Neural cell (in vitro differentiated cells): ENCODE measurements at regions not wholly inside any gene's neighbourhood (a gene's known extent, or its start where the extent isn't known, plus 50 kb on each side); places are given as distances from the start of the nearest gene placed in this dataset.

ENCODE experiments used
- H2AFZ ChIP-seq: fragments of 200-600, 300-800 bp; sonication (generic), shearing (Covaris generic); 2 replicates; pipeline ENCODE4 v1.6.0; 2014; ENCODE audit warnings: low read depth, mild to moderate bottlenecking, antibody characterized with exemption, low read length, moderate library complexity
- H3F3A ChIP-seq: fragments of 200-600 bp; shearing (Covaris generic); 2 replicates; pipeline ENCODE4 v1.6.1; 2016; ENCODE audit warnings: mild to moderate bottlenecking, moderate library complexity, mixed read lengths, antibody characterized with exemption, low read length; ENCODE audit not compliant: insufficient read depth, poor library complexity, severe bottlenecking
- H3K27ac ChIP-seq: fragments of 200-600, 300-800 bp; sonication (generic), shearing (Covaris generic); 2 replicates; pipeline ENCODE4 v1.5.1; 2014; ENCODE audit warnings: mild to moderate bottlenecking, low read length, moderate library complexity
- H3K27me3 ChIP-seq: fragments of 300-800, 200-600 bp; sonication (generic), shearing (Covaris generic); 2 replicates; pipeline ENCODE4 v1.6.0; 2014; ENCODE audit warnings: mild to moderate bottlenecking, low read depth, low read length, moderate library complexity; ENCODE audit not compliant: insufficient read depth
- H3K36me3 ChIP-seq: fragments of 300-800, 200-600 bp; sonication (generic), shearing (Covaris generic); 2 replicates; pipeline ENCODE4 v1.5.1; 2014; ENCODE audit warnings: mild to moderate bottlenecking, antibody characterized with exemption, low read length, moderate library complexity; ENCODE audit not compliant: insufficient read depth
- H3K4me2 ChIP-seq: fragments of 300-800, 200-600 bp; sonication (generic), shearing (Covaris generic); 2 replicates; pipeline ENCODE4 v1.6.0; 2014; ENCODE audit warnings: mild to moderate bottlenecking, low read length
- H3K4me3 ChIP-seq: fragments of 300-800, 200-600 bp; sonication (generic), shearing (Covaris generic); 2 replicates; pipeline ENCODE4 v1.5.1; 2014; ENCODE audit warnings: mild to moderate bottlenecking, low read length, moderate library complexity
- H3K79me2 ChIP-seq: fragments of 200-600 bp; shearing (Covaris generic); replicated peaks from 2 replicates; pipeline ENCODE4 v1.6.0; 2014; ENCODE audit warnings: mild to moderate bottlenecking, low read length, moderate library complexity; ENCODE audit not compliant: insufficient read depth
- H3K9ac ChIP-seq: fragments of 300-800, 200-600 bp; sonication (generic), shearing (Covaris generic); 2 replicates; pipeline ENCODE4 v1.6.1; 2016; ENCODE audit warnings: mild to moderate bottlenecking, low read length, mixed read lengths
- H3K9me2 ChIP-seq: fragments of 200-600 bp; shearing (Covaris generic); 2 replicates; pipeline ENCODE4 v1.6.1; 2016; ENCODE audit warnings: mild to moderate bottlenecking, low read length, mixed read lengths; ENCODE audit not compliant: insufficient read depth
- H3K9me3 ChIP-seq: fragments of 200-600, 300-800 bp; sonication (generic), shearing (Covaris generic); 2 replicates; pipeline ENCODE4 v1.6.1; 2016; ENCODE audit warnings: mild to moderate bottlenecking, mixed run types, low read length, moderate library complexity, mixed read lengths
- H4K20me1 ChIP-seq: fragments of 200-600 bp; shearing (Covaris generic); 2 replicates; pipeline ENCODE4 v1.6.1; 2016; ENCODE audit warnings: mild to moderate bottlenecking, mixed run types; ENCODE audit not compliant: insufficient read depth
- EP300 ChIP-seq: fragments of 450-650 bp; conservative IDR thresholded peaks from 2 replicates; pipeline ENCODE4 v1.6.1; 2014; ENCODE audit warnings: antibody characterized with exemption, mild to moderate bottlenecking, moderate library complexity; ENCODE audit not compliant: poor library complexity, severe bottlenecking
- EZH2 ChIP-seq: fragments of 200-600, 300-800 bp; shearing (Covaris generic), sonication (generic); IDR thresholded peaks from 2 replicates; pipeline ENCODE4 v1.6.1; 2014; ENCODE audit warnings: antibody characterized with exemption, low read length, borderline replicate concordance, mild to moderate bottlenecking; ENCODE audit not compliant: insufficient read depth, poor library complexity, severe bottlenecking
- MXI1 ChIP-seq: fragments of 450-650 bp; conservative IDR thresholded peaks from 2 replicates; pipeline ENCODE4 v1.6.1; 2014; ENCODE audit warnings: antibody characterized with exemption, mild to moderate bottlenecking; ENCODE audit not compliant: poor library complexity, severe bottlenecking
- POLR2AphosphoS5 ChIP-seq: IDR thresholded peaks from 2 replicates; pipeline ENCODE4 v1.6.1; 2012
- RAD21 ChIP-seq: fragments of 450-650 bp; conservative IDR thresholded peaks from 2 replicates; pipeline ENCODE4 v1.6.1; 2014; ENCODE audit warnings: antibody characterized with exemption, mild to moderate bottlenecking, moderate library complexity
- REST ChIP-seq: IDR thresholded peaks from 2 replicates; pipeline ENCODE4 v1.6.1; 2012; ENCODE audit warnings: borderline replicate concordance
- SMC3 ChIP-seq: fragments of 450-650 bp; conservative IDR thresholded peaks from 2 replicates; pipeline ENCODE4 v1.6.1; 2014; ENCODE audit warnings: antibody characterized with exemption, mild to moderate bottlenecking, moderate library complexity; ENCODE audit not compliant: poor library complexity
- TAF1 ChIP-seq: IDR thresholded peaks from 2 replicates; pipeline ENCODE4 v1.6.1; 2012; ENCODE audit warnings: low read depth
- TF ChIP-seq, protein P1 (sequence below): fragments of 450-650 bp; IDR thresholded peaks from 2 replicates; pipeline ENCODE4 v1.5.1; 2014; ENCODE audit warnings: antibody characterized with exemption, mild to moderate bottlenecking, moderate library complexity; ENCODE audit not compliant: poor library complexity, severe bottlenecking

DNA sequence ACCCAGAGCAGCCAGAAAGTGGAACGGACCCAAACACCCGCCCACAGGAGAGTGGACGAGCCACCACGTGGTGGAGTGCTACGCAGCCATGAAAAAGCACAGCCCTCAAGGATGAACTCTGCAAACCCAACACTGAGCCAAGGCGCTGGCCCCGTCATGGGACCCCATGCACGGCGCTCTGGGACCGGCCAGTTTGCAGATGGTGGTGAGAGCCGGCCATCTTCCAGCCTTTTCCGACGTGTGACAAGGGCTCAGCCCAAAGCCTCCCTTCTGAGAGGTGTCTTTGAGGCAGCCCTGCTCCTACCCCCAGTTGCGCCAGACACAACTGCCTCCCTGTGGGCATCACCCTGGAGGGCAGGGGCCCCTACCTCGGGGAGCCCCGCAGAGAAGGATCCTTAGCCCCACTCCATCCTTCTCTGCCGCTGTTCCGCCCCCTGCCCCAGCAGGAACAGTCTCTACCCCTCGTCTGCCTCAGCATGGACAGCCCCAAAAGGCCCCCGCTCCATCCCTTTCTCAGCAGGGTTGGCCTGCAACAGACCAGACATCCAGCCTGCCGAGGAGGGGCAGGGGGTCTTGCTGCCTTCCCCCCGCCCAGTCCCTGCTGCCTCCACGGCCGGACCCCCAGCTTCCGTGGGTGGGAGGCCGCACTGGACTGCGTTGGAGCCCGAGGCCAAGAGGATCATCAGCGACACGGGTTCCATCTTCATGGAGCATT is 75.7 kb downstream of the MICALL2 start:
- Histone ChIP-seq H3F3A (no peaks in the 10 kb centered on the region), H3K4me3 (no peak overlapping the region), H3K9ac (no peak overlapping the region), H3K79me2 (no peaks in the 10 kb centered on the region), H4K20me1 (no peaks in the 10 kb centered on the region), H2AFZ (no peak overlapping the region), H3K4me2 (no peak overlapping the region), H3K9me3 (no peaks in the 10 kb centered on the region), H3K36me3 (no peaks in the 10 kb centered on the region), H3K9me2 (no peaks in the 10 kb centered on the region), H3K27me3 (peaks cover 3% of the 10 kb centered on the region), H3K27ac (no peak overlapping the region)
- no peak for TF ChIP-seq POLR2AphosphoS5
- TF ChIP-seq REST: no peak
- no peak for TF ChIP-seq EP300
- TF ChIP-seq TAF1: no peak
- no peak for TF ChIP-seq SMC3
- TF ChIP-seq, protein P1, sequence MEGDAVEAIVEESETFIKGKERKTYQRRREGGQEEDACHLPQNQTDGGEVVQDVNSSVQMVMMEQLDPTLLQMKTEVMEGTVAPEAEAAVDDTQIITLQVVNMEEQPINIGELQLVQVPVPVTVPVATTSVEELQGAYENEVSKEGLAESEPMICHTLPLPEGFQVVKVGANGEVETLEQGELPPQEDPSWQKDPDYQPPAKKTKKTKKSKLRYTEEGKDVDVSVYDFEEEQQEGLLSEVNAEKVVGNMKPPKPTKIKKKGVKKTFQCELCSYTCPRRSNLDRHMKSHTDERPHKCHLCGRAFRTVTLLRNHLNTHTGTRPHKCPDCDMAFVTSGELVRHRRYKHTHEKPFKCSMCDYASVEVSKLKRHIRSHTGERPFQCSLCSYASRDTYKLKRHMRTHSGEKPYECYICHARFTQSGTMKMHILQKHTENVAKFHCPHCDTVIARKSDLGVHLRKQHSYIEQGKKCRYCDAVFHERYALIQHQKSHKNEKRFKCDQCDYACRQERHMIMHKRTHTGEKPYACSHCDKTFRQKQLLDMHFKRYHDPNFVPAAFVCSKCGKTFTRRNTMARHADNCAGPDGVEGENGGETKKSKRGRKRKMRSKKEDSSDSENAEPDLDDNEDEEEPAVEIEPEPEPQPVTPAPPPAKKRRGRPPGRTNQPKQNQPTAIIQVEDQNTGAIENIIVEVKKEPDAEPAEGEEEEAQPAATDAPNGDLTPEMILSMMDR: no peak
- no peak for TF ChIP-seq EZH2

DNA sequence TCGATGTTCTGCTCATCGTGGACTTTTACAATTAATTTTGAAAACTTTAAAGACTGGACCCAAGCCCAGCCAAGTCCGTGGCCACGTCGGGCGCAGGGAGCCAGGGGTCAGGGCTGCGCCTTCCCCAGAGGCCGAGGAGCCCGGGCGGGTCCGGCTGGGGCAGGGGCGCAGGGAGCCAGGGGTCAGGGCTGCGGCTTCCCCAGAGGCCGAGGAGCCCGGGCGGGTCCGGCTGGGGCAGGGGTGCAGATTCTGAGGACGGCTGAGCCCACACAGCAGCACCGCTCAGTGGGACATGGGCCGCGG is 75.2 kb downstream of the MICALL2 start:
- no peaks in the 10 kb centered on the region for H3K9me3 ChIP-seq
- H2AFZ ChIP-seq: no peak overlapping the region
- H3F3A ChIP-seq: no peaks in the 10 kb centered on the region
- H3K4me2 ChIP-seq: no peak overlapping the region
- no peak overlapping the region for H3K27ac ChIP-seq
- H3K9me2 ChIP-seq: no peaks in the 10 kb centered on the region
- H3K36me3 ChIP-seq: no peaks in the 10 kb centered on the region
- no peak overlapping the region for H3K4me3 ChIP-seq
- no peaks in the 10 kb centered on the region for H4K20me1 ChIP-seq
- no peak for TF ChIP-seq REST
- TF ChIP-seq TAF1: no peak
- no peak for TF ChIP-seq EP300
- TF ChIP-seq POLR2AphosphoS5: no peak
- no peak for TF ChIP-seq MXI1
- TF ChIP-seq, protein P1: no peak
- no peak for TF ChIP-seq SMC3
- TF ChIP-seq RAD21: no peak
- TF ChIP-seq EZH2: no peak
- H3K9ac ChIP-seq: no peak overlapping the region
- peaks cover under 1% of the 10 kb centered on the region for H3K27me3 ChIP-seq
- no peaks in the 10 kb centered on the region for H3K79me2 ChIP-seq
